Motor neuron (in vitro differentiated cells): ENCODE measurements at regions not wholly inside any gene's neighbourhood (a gene's known extent, or its start where the extent isn't known, plus 50 kb on each side); places are given as distances from the start of the nearest gene placed in this dataset.

ENCODE experiments used
- ATAC-seq, 8 experiments: fragments of 200-7000 bp; cut with Tn5 transposase; replicated peaks in 6 of 8; 2 replicates each; pipeline ENCODE4 v1.8.0; 2021; ENCODE audit warnings: mild to moderate bottlenecking in 8 of 8, moderate library complexity in 8 of 8
- H3K27ac ChIP-seq, 2 donors: fragments of 250-450 bp; sonication (Bioruptor Pico); 2 replicates each; pipeline ENCODE4 v1.9.0; 2021; ENCODE audit warnings: antibody characterized with exemption in 2 of 2, mild to moderate bottlenecking in 2 of 2, moderate library complexity in 1 of 2
- H3K4me1 ChIP-seq, 2 donors: fragments of 250-450 bp; sonication (Bioruptor Pico); replicated peaks in 1 of 2; 2 replicates each; pipeline ENCODE4 v1.6.1; 2021; ENCODE audit warnings: antibody characterized with exemption in 2 of 2, mild to moderate bottlenecking in 2 of 2, moderate library complexity in 1 of 2
- H3K4me3 ChIP-seq, 5 donors: fragments of 250-450 bp; sonication (Bioruptor Pico); 2 replicates each; pipeline ENCODE4 v1.9.0; 2021; ENCODE audit warnings: antibody characterized with exemption in 5 of 5, mild to moderate bottlenecking in 5 of 5, moderate library complexity in 4 of 5
- WGBS, 10 experiments: fragments of 450-650 bp; shearing (Covaris generic); methylation state at CpG; one replicate each; pipeline ENCODE4 v1.0.0; 2022; 5-methylcytosine and 5-hydroxymethylcytosine counted together
- in situ Hi-C, 9 experiments: fragments of 400-800 bp; cut with MboI; loops; one replicate each; pipeline ENCODE4 v1.15.0; 2021; ENCODE audit warnings: low sequenced_read_pairs in 9 of 9, low pct_unique_long_range_greater_than_20kb in 2 of 9; ENCODE audit not compliant: unreplicated experiment in 9 of 9

GRCh38 chr12:83220774-83221173, 534.1 kb downstream of the TMTC2 start:
- 29 to 95% (median 85%) methylated on average over 2 of the region's 2 CpGs; no CpG with 5 or more reads in 1 of the 10 experiments for WGBS, 10 experiments
- ATAC-seq: no peak

GRCh38 chr12:83216230-83216629, 529.5 kb downstream of the TMTC2 start:
- ATAC-seq: no peak
- Histone ChIP-seq H3K4me1 (no peaks in the 10 kb centered on the region), H3K4me3 (no peak overlapping the region), H3K27ac (no peak overlapping the region)
- in situ Hi-C loops: no loop called here
- WGBS, 10 experiments: 27 to 96% (median 67%) methylated on average over 3 of the region's 3 CpGs; no CpG with 5 or more reads in 3 of the 10 experiments

More at GRCh38 chr12:83220774-83221173, 534.1 kb downstream of the TMTC2 start:
- no peaks in the 10 kb centered on the region for H3K4me1 ChIP-seq
- in situ Hi-C loops: no loop called here
- H3K27ac ChIP-seq: no peak overlapping the region
- no peak overlapping the region for H3K4me3 ChIP-seq

- Histone ChIP-seq H3K4me3 (no peak overlapping the region), H3K27ac (no peak overlapping the region), H3K4me1 (no peaks in the 10 kb centered on the region)
- in situ Hi-C loops: no loop called here
- 0 to 64% (median 44%) methylated on average over 1 of the region's 1 CpG; no CpG with 5 or more reads in 1 of the 10 experiments for WGBS, 10 experiments
- ATAC-seq: peak in 6 of 8 experiments; percentile 28 to 100 (median 89)
These were observed 527.5 kb downstream of the TMTC2 start for GRCh38 chr12:83214185-83214584.

GRCh38 chr12:83210933-83211332, 524.2 kb downstream of the TMTC2 start:
- H3K4me1 ChIP-seq: no peaks in the 10 kb centered on the region
- WGBS, 10 experiments: 0 to 100% (median 69%) methylated on average over 1 to 2 of the region's 2 CpGs
- no peak for ATAC-seq
- no peak overlapping the region for H3K27ac ChIP-seq
- in situ Hi-C loops: no loop called here
- no peak overlapping the region for H3K4me3 ChIP-seq

- Histone ChIP-seq H3K27ac (no peak overlapping the region), H3K4me3 (no peak overlapping the region), H3K4me1 (peaks cover 0 to 5% of the 10 kb centered on the region in 2 donors)
- in situ Hi-C loops: no loop called here
- no peak for ATAC-seq
These were observed 512.4 kb downstream of the TMTC2 start for GRCh38 chr12:83199069-83199468.

- H3K4me3 ChIP-seq: no peak overlapping the region
- in situ Hi-C loops: no loop called here
- H3K4me1 ChIP-seq: peaks cover 0 to 5% of the 10 kb centered on the region in 2 donors
- H3K27ac ChIP-seq: no peak overlapping the region
- ATAC-seq: peak in 5 of 8 experiments; percentile 35 to 94 (median 53)
- WGBS, 10 experiments: 4 to 70% (median 10%) methylated on average over 1 to 3 of the region's 3 CpGs; no CpG with 5 or more reads in 2 of the 10 experiments
These were observed 511.7 kb downstream of the TMTC2 start for GRCh38 chr12:83198291-83199015.

- in situ Hi-C loops: no loop called here
- Histone ChIP-seq H3K27ac (no peak overlapping the region), H3K4me1 (peaks cover 0 to 5% of the 10 kb centered on the region in 2 donors), H3K4me3 (no peak overlapping the region)
- no peak for ATAC-seq
- WGBS, 10 experiments: 29 to 65% (median 36%) methylated on average over 2 to 4 of the region's 4 CpGs
These were observed 510.8 kb downstream of the TMTC2 start for GRCh38 chr12:83197483-83197914.

GRCh38 chr12:83196694-83197350, 510.1 kb downstream of the TMTC2 start:
- in situ Hi-C loops: no loop called here
- Histone ChIP-seq H3K4me1 (peaks cover 0 to 5% of the 10 kb centered on the region in 2 donors), H3K4me3 (no peak overlapping the region), H3K27ac (no peak overlapping the region)
- ATAC-seq: no peak
- WGBS, 10 experiments: 44 to 94% (median 82%) methylated on average over 2 to 3 of the region's 3 CpGs; no CpG with 5 or more reads in 2 of the 10 experiments

GRCh38 chr12:83190631-83191390, 504.1 kb downstream of the TMTC2 start:
- no peak overlapping the region for H3K27ac ChIP-seq
- in situ Hi-C loops: no loop called here
- 37 to 100% (median 87%) methylated on average over 2 to 8 of the region's 8 CpGs for WGBS, 10 experiments
- H3K4me3 ChIP-seq: no peak overlapping the region
- no peak for ATAC-seq
- H3K4me1 ChIP-seq: peaks cover 6 to 11% of the 10 kb centered on the region in 2 donors

- H3K4me3 ChIP-seq: no peak overlapping the region
- in situ Hi-C loops: no loop called here
- peak in 5 of 8 experiments; percentile 60 to 77 (median 67) for ATAC-seq
- H3K4me1 ChIP-seq: peaks cover 6 to 19% of the 10 kb centered on the region in 2 donors
- 20 to 100% (median 67%) methylated on average over 1 of the region's 1 CpG; no CpG with 5 or more reads in 1 of the 10 experiments for WGBS, 10 experiments
- H3K27ac ChIP-seq: no peak overlapping the region
These were observed 499.7 kb downstream of the TMTC2 start for GRCh38 chr12:83186419-83186818.

GRCh38 chr12:83185241-83185640, 498.5 kb downstream of the TMTC2 start:
- in situ Hi-C loops: no loop called here

More at GRCh38 chr12:83185241-83185640, 498.5 kb downstream of the TMTC2 start:
- WGBS, 10 experiments: 0 to 55% (median 33%) methylated on average over 1 of the region's 1 CpG; no CpG with 5 or more reads in 2 of the 10 experiments
- Histone ChIP-seq H3K4me1 (peaks cover 6 to 19% of the 10 kb centered on the region in 2 donors), H3K27ac (no peak overlapping the region), H3K4me3 (no peak overlapping the region)
- no peak for ATAC-seq
